Spleen (tissue), 11 donors: ENCODE measurements at regions not wholly inside any gene's neighbourhood (a gene's known extent, or its start where the extent isn't known, plus 50 kb on each side); places are given as distances from the start of the nearest gene placed in this dataset.

Experiments used
- DNase-seq: peaks from one replicate; pipeline ENCODE4 v3.0.0-alpha.2; 2020
- H3K27ac ChIP-seq, 8 donors: fragments of 200-600 bp; sonication (generic) in 7 of 8; 1 replicate in 4 of 8; 2 replicates in 4 of 8; pipeline versions ENCODE4 v1.5.0 to v1.8.0; 2016 to 2021; ENCODE audit warnings: inconsistent platforms in 4 of 8, mild to moderate bottlenecking in 4 of 8, moderate library complexity in 1 of 8
- H3K27me3 ChIP-seq, 7 donors: fragments of 200-600 bp; sonication (generic) in 6 of 7; replicated peaks in 1 of 7; 1 replicate in 4 of 7; 2 replicates in 3 of 7; pipeline versions ENCODE4 v1.5.0 to v1.8.0; 2016 to 2021; ENCODE audit warnings: inconsistent platforms in 3 of 7, mild to moderate bottlenecking in 1 of 7
- H3K36me3 ChIP-seq, 6 donors: fragments of 200-600 bp; sonication (generic) in 5 of 6; 1 replicate in 4 of 6; 2 replicates in 2 of 6; pipeline versions ENCODE4 v1.5.0 to v1.8.0; 2016 to 2021; ENCODE audit warnings: inconsistent platforms in 2 of 6
- H3K4me1 ChIP-seq, 6 donors: fragments of 200-600 bp; sonication (generic) in 5 of 6; 1 replicate in 3 of 6; 2 replicates in 3 of 6; pipeline versions ENCODE4 v1.5.0 to v1.8.0; 2016 to 2021; ENCODE audit warnings: inconsistent platforms in 3 of 6
- H3K4me3 ChIP-seq, 8 donors: fragments of 200-600 bp; sonication (generic) in 7 of 8; 1 replicate in 4 of 8; 2 replicates in 4 of 8; pipeline versions ENCODE4 v1.5.0 to v1.8.0; 2016 to 2021; ENCODE audit warnings: inconsistent platforms in 4 of 8, mild to moderate bottlenecking in 4 of 8, moderate library complexity in 2 of 8
- H3K9me3 ChIP-seq, 8 donors: fragments of 200-600 bp; sonication (generic) in 7 of 8; 1 replicate in 4 of 8; 2 replicates in 4 of 8; pipeline versions ENCODE4 v1.5.0 to v1.8.0; 2016 to 2021; ENCODE audit warnings: inconsistent platforms in 4 of 8
- POLR2A ChIP-seq, 3 donors: fragments of 450-650 bp; IDR thresholded peaks; one replicate each; pipeline ENCODE4 v1.5.1; 2017; ENCODE audit warnings: antibody characterized with exemption in 3 of 3, mild to moderate bottlenecking in 1 of 3
- POLR2AphosphoS5 ChIP-seq, 3 donors: sonication (generic); formaldehyde crosslinking; IDR thresholded peaks; one replicate each; pipeline ENCODE4 v1.5.1; 2017; ENCODE audit warnings: antibody characterized with exemption in 3 of 3
- WGBS, 5 donors: extraction: QIAGEN DNeasy Blood & Tissue Kit in 3 of 5; methylation state at CpG; one replicate each; pipeline versions ENCODE4 v1.1.5 to v1.1.7; 2013 to 2018; 5-methylcytosine and 5-hydroxymethylcytosine counted together
- intact Hi-C: fragments of 100-400 bp; cut with DNase I; formaldehyde crosslinking; loops from one replicate; pipeline ENCODE4 v1.15.0; 2023; ENCODE audit warnings: low total_unique reads
- TF ChIP-seq, protein P1 (sequence below), 11 experiments: fragments of 200-600 bp in 7 of 11; fragments of 450-650 bp in 4 of 11; sonication (generic) in 4 of 11; IDR thresholded peaks in 8 of 11; conservative IDR thresholded peaks in 3 of 11; 1 replicate in 7 of 11; 2 replicates in 4 of 11; pipeline versions ENCODE4 v1.4.0 to v1.8.0; 2016 to 2021; ENCODE audit warnings: antibody characterized with exemption in 11 of 11, inconsistent platforms in 4 of 11, mild to moderate bottlenecking in 1 of 11
- donor health status: healthy with polysubstance abuse.
- donor health status: DM: no; HTN: no; CAD: no; lungs with moderate emphysema.
- donor health status: DM: no; HTN: no; CAD: no.
- donor health status: Bipolar disorder and iron deficiency.
- donor health status: healthy.
- donor health status: DM: no; HTN: no; CAD: no.
- donor health status: DM: yes; HTN: yes; CAD: no.

DNA sequence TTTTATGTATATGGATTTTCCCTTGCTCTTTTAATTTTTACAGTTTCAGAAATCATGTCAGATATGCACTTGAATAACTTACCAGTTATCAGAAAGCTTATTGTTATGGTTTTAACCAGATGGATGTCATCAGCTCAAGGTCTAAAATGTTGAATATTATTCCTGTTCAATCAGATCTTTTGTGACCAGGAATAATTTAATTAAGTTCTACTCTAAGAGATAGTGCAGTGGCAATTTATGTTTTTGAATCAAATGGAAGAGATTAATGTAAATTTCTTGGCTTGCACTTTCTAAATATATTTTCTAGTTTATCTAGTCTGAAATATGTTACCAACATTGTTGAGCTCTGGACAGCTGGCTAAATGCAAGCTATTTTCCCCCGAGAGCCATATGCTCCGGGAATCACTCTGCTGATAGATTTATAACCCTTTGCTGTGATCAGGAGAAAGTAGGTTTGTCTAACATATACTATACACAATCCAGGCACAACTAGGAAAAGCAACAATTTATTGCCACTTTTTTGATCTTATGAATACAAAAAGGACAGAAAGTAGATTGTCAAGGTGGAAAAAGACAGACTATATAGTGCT is 76.8 kb upstream of the CD96 start:
- intact Hi-C loops: no loop called here

DNA sequence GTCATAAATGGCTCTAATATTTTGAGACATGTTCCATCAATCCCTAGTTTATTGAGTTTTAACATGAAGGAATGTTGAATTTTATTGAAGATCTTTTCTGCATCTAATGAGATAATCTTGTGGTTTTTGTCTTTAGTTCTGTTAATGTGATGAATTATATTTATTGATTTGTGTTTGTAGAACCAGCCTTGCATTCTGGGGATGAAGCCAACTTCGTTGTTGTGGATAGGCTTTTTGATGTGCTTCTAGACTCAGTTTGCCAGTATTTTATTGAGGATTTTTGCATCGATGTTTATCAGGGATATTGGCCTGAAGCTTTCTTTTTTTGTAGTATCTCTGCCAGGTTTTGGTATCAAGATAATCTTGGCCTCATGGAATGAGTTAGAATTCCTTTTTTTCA is 72.0 kb upstream of the CD96 start:
- Histone ChIP-seq H3K36me3 (no peaks in the 10 kb centered on the region), H3K4me3 (no peak overlapping the region), H3K27me3 (peaks cover 0 to 7% (median 0%) of the 10 kb centered on the region in 7 donors), H3K4me1 (no peaks in the 10 kb centered on the region), H3K27ac (no peak overlapping the region), H3K9me3 (peaks cover 0 to 11% (median 0%) of the 10 kb centered on the region in 8 donors)
- no peak for DNase-seq
- WGBS, 5 donors: 75 to 85% (median 81%) methylated on average over 2 of the region's 2 CpGs
- intact Hi-C loops: no loop called here
- no peak for TF ChIP-seq POLR2A (IDR thresholded peaks at IDR 0.05)
- TF ChIP-seq, protein P1, sequence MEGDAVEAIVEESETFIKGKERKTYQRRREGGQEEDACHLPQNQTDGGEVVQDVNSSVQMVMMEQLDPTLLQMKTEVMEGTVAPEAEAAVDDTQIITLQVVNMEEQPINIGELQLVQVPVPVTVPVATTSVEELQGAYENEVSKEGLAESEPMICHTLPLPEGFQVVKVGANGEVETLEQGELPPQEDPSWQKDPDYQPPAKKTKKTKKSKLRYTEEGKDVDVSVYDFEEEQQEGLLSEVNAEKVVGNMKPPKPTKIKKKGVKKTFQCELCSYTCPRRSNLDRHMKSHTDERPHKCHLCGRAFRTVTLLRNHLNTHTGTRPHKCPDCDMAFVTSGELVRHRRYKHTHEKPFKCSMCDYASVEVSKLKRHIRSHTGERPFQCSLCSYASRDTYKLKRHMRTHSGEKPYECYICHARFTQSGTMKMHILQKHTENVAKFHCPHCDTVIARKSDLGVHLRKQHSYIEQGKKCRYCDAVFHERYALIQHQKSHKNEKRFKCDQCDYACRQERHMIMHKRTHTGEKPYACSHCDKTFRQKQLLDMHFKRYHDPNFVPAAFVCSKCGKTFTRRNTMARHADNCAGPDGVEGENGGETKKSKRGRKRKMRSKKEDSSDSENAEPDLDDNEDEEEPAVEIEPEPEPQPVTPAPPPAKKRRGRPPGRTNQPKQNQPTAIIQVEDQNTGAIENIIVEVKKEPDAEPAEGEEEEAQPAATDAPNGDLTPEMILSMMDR (IDR thresholded peaks at IDR 0.05 in 8 of 11, conservative IDR thresholded peaks at IDR 0.05 in 3 of 11): no peak
- no peak for TF ChIP-seq POLR2AphosphoS5 (IDR thresholded peaks at IDR 0.05)

More for the DNA sequence above, 76.8 kb upstream of the CD96 start:
- Histone ChIP-seq H3K4me3 (no peak overlapping the region), H3K36me3 (no peaks in the 10 kb centered on the region), H3K27me3 (no peaks in the 10 kb centered on the region), H3K4me1 (no peaks in the 10 kb centered on the region), H3K27ac (no peak overlapping the region), H3K9me3 (peaks cover 0 to 7% (median 0%) of the 10 kb centered on the region in 8 donors)
- TF ChIP-seq POLR2A (IDR thresholded peaks at IDR 0.05) (no peak), POLR2AphosphoS5 (IDR thresholded peaks at IDR 0.05) (no peak)
- TF ChIP-seq, protein P1 (IDR thresholded peaks at IDR 0.05 in 8 of 11, conservative IDR thresholded peaks at IDR 0.05 in 3 of 11): no peak
- DNase-seq: no peak
- 37 to 58% (median 50%) methylated on average over 2 of the region's 2 CpGs for WGBS, 5 donors

DNA sequence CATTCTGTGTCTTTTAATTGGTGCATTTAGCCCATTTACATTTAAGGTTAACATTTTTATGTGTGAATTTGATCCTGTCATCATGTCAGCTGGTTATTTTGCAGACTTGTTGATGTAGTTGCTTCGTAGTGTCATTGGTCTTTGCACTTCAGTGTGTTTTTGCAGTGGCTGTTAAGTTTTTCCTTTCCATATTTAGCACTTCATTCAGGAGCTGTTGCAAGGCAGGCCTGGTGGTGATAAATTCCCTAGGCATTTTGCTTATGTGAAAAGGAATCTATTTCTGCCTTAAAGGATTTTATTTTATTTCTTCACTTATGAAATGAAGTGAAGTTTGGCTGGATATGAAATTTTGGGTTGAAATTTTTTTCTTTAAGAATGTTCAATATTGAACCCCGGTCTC is 70.2 kb upstream of the CD96 start:
- H3K9me3 ChIP-seq: peaks cover 0 to 11% (median 0%) of the 10 kb centered on the region in 8 donors
- TF ChIP-seq POLR2AphosphoS5 (IDR thresholded peaks at IDR 0.05): no peak
- no peak for TF ChIP-seq POLR2A (IDR thresholded peaks at IDR 0.05)
- TF ChIP-seq, protein P1 (IDR thresholded peaks at IDR 0.05 in 8 of 11, conservative IDR thresholded peaks at IDR 0.05 in 3 of 11): no peak
- no peaks in the 10 kb centered on the region for H3K36me3 ChIP-seq
- DNase-seq: no peak
- intact Hi-C loops: no loop called here
- no peak overlapping the region for H3K4me3 ChIP-seq
- no peak overlapping the region for H3K27ac ChIP-seq
- 70 to 85% (median 78%) methylated on average over 2 of the region's 2 CpGs for WGBS, 5 donors
- no peaks in the 10 kb centered on the region for H3K4me1 ChIP-seq
- H3K27me3 ChIP-seq: peaks cover 0 to 7% (median 0%) of the 10 kb centered on the region in 7 donors

DNA sequence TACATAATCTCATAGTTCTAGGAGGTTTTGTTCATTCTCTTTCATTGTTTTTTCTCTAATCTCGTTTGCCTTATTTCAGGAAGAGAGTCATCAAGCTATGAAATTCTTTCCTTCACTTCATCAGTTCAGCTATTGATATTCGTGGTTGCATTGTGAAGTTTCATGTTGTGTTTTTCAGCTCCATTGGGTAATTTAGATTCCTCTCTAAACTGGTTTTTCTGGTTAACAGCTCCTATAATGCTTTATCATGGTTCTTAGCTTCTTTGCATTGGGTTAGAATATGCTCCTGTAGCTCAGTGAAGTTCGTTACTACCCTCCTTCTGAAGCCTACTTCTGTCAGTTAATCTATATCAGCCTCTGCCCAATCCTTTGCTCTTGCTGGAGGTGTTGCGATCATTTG is 69.4 kb upstream of the CD96 start:
- TF ChIP-seq, protein P1 (IDR thresholded peaks at IDR 0.05 in 8 of 11, conservative IDR thresholded peaks at IDR 0.05 in 3 of 11): no peak
- TF ChIP-seq POLR2AphosphoS5 (IDR thresholded peaks at IDR 0.05) (no peak), POLR2A (IDR thresholded peaks at IDR 0.05) (no peak)
- intact Hi-C loops: no loop called here
- Histone ChIP-seq H3K27ac (no peak overlapping the region), H3K27me3 (peaks cover 0 to 7% (median 0%) of the 10 kb centered on the region in 7 donors), H3K4me3 (no peak overlapping the region), H3K4me1 (no peaks in the 10 kb centered on the region), H3K36me3 (no peaks in the 10 kb centered on the region), H3K9me3 (peaks cover 0 to 11% (median 0%) of the 10 kb centered on the region in 8 donors)
- 67 to 78% (median 70%) methylated on average over 4 of the region's 4 CpGs for WGBS, 5 donors
- no peak for DNase-seq
